Prostate gland (tissue), 2 donors: ENCODE measurements at regions not wholly inside any gene's neighbourhood (a gene's known extent, or its start where the extent isn't known, plus 50 kb on each side); places are given as distances from the start of the nearest gene placed in this dataset.
"Not testable (repeated sequence)": the region's sequence is repeated elsewhere in the genome, so short reads cannot be mapped to it uniquely, and the experiment has no call there.

Source experiments
- DNase-seq: peaks from one replicate; pipeline ENCODE4 v3.0.0-alpha.2; 2019; ENCODE audit warnings: low spot score
- H3K27ac ChIP-seq, 2 donors: fragments of 200-600 bp; sonication (generic); 2 replicates each; pipeline ENCODE4 v1.5.1; 2017 to 2019
- H3K27me3 ChIP-seq: fragments of 200-600 bp; sonication (generic); replicated peaks from 2 replicates; pipeline ENCODE4 v1.5.1; 2019; ENCODE audit not compliant: insufficient read depth
- H3K36me3 ChIP-seq, 2 donors: fragments of 200-600 bp; sonication (generic); 1 replicate in 1 of 2; 2 replicates in 1 of 2; pipeline versions ENCODE4 v1.5.1 to v1.8.1; 2017 to 2019
- H3K4me1 ChIP-seq: fragments of 200-600 bp; sonication (generic); replicated peaks from 2 replicates; pipeline ENCODE4 v1.5.1; 2019
- H3K4me3 ChIP-seq, 2 donors: fragments of 200-600 bp; sonication (generic); 2 replicates each; pipeline ENCODE4 v1.5.1; 2017 to 2019
- H3K9me3 ChIP-seq: fragments of 200-600 bp; sonication (generic); 2 replicates; pipeline ENCODE4 v1.5.1; 2017
- CTCF ChIP-seq, 4 experiments: fragments of 200-600 bp in 2 of 4; fragments of 450-650 bp in 2 of 4; sonication (generic) in 2 of 4; IDR thresholded peaks; 1 replicate in 3 of 4; 2 replicates in 1 of 4; pipeline ENCODE4 v1.5.1; 2016 to 2019; ENCODE audit warnings: antibody characterized with exemption in 4 of 4, mild to moderate bottlenecking in 2 of 4, moderate library complexity in 2 of 4
- POLR2A ChIP-seq: fragments of 450-650 bp; IDR thresholded peaks from one replicate; pipeline ENCODE4 v1.6.1; 2016; ENCODE audit warnings: antibody characterized with exemption, mild to moderate bottlenecking
- POLR2AphosphoS5 ChIP-seq: sonication (generic); formaldehyde crosslinking; IDR thresholded peaks from one replicate; pipeline ENCODE4 v1.6.1; 2017; ENCODE audit warnings: antibody characterized with exemption
- WGBS: methylation state at CpG from one replicate; pipeline ENCODE4 v1.1.5; 2018; 5-methylcytosine and 5-hydroxymethylcytosine counted together
- intact Hi-C: fragments of 100-400 bp; cut with DNase I; formaldehyde crosslinking; loops from one replicate; pipeline ENCODE4 v1.14.2; 2022

- Histone ChIP-seq H3K4me3 (no peak overlapping the region), H3K4me1 (no peaks in the 10 kb centered on the region), H3K27me3 (peaks cover 4% of the 10 kb centered on the region), H3K36me3 (no peaks in the 10 kb centered on the region), H3K9me3 (no peaks in the 10 kb centered on the region), H3K27ac (no peak overlapping the region)
- intact Hi-C loops = no loop called here
- TF ChIP-seq POLR2A = no peak
- TF ChIP-seq CTCF (IDR thresholded peaks at IDR 0.05) = no peak
- TF ChIP-seq POLR2AphosphoS5 = no peak
- no peak for DNase-seq
- 98% methylated on average over 3 of the region's 3 CpGs for whole genome bisulfite sequencing
Observed at GRCh38 chr12:3417937-3418462, 73.0 kb upstream of the PRMT8 start.

GRCh38 chr12:3418609-3419390, 72.2 kb upstream of the PRMT8 start:
- H3K4me1 ChIP-seq = no peaks in the 10 kb centered on the region
- H3K9me3 ChIP-seq = no peaks in the 10 kb centered on the region
- intact Hi-C loops = no loop called here
- H3K27ac ChIP-seq = no peak overlapping the region
- TF ChIP-seq CTCF (IDR thresholded peaks at IDR 0.05) (no peak), POLR2AphosphoS5 (no peak), POLR2A (no peak)
- no peaks in the 10 kb centered on the region for H3K36me3 ChIP-seq
- H3K27me3 ChIP-seq = peaks cover 4% of the 10 kb centered on the region
- no peak overlapping the region for H3K4me3 ChIP-seq
- 57% methylated on average over 12 of the region's 12 CpGs for WGBS
- DNase-seq = no peak

- no peak overlapping the region for H3K27ac ChIP-seq
- no peak for DNase-seq
Observed at GRCh38 chr12:3419558-3419957, 71.4 kb upstream of the PRMT8 start.

GRCh38 chr12:3420693-3421092, 70.3 kb upstream of the PRMT8 start:
- Histone ChIP-seq H3K4me3 (no peak overlapping the region), H3K9me3 (no peaks in the 10 kb centered on the region), H3K27ac (no peak overlapping the region), H3K4me1 (no peaks in the 10 kb centered on the region), H3K27me3 (peaks cover 4% of the 10 kb centered on the region), H3K36me3 (no peaks in the 10 kb centered on the region)
- TF ChIP-seq POLR2AphosphoS5 = no peak
- intact Hi-C loops = no loop called here
- no peak for DNase-seq
- WGBS = 52% methylated on average over 6 of the region's 6 CpGs

More at GRCh38 chr12:3419558-3419957, 71.4 kb upstream of the PRMT8 start:
- no peak overlapping the region for H3K4me3 ChIP-seq
- WGBS = 73% methylated on average over 3 of the region's 3 CpGs
- H3K36me3 ChIP-seq = no peaks in the 10 kb centered on the region
- intact Hi-C loops = no loop called here
- H3K27me3 ChIP-seq = peaks cover 4% of the 10 kb centered on the region
- TF ChIP-seq POLR2A (no peak), POLR2AphosphoS5 (no peak), CTCF (IDR thresholded peaks at IDR 0.05) (no peak)
- no peaks in the 10 kb centered on the region for H3K9me3 ChIP-seq
- no peaks in the 10 kb centered on the region for H3K4me1 ChIP-seq

- no peaks in the 10 kb centered on the region for H3K9me3 ChIP-seq
- 48% methylated on average over 12 of the region's 13 CpGs for WGBS
- peaks cover 4% of the 10 kb centered on the region for H3K27me3 ChIP-seq
- H3K36me3 ChIP-seq = no peaks in the 10 kb centered on the region
- no peak overlapping the region for H3K27ac ChIP-seq
- no peak for DNase-seq
- TF ChIP-seq CTCF (IDR thresholded peaks at IDR 0.05) (no peak), POLR2AphosphoS5 (no peak), POLR2A (no peak)
- H3K4me1 ChIP-seq = no peaks in the 10 kb centered on the region
- intact Hi-C loops = no loop called here
- no peak overlapping the region for H3K4me3 ChIP-seq
Observed at GRCh38 chr12:3421191-3421978, 69.6 kb upstream of the PRMT8 start.

- not testable (repeated sequence) for DNase-seq
Observed at GRCh38 chr12:3424796-3425195, 66.2 kb upstream of the PRMT8 start.

More at GRCh38 chr12:3424796-3425195, 66.2 kb upstream of the PRMT8 start:
- H3K27ac ChIP-seq, H3K27me3 ChIP-seq, H3K9me3 ChIP-seq, intact Hi-C loops, H3K36me3 ChIP-seq, H3K4me1 ChIP-seq, H3K4me3 ChIP-seq: not testable (repeated sequence)
- 88% methylated on average over 7 of the region's 7 CpGs for WGBS
